Renal pelvis (tissue), 1 donor: ENCODE measurements at regions not wholly inside any gene's neighbourhood (a gene's known extent, or its start where the extent isn't known, plus 50 kb on each side); places are given as distances from the start of the nearest gene placed in this dataset.

Experiments used
- DNase-seq: peaks from one replicate; pipeline ENCODE4 v3.0.0-alpha.2; 2013

DNA sequence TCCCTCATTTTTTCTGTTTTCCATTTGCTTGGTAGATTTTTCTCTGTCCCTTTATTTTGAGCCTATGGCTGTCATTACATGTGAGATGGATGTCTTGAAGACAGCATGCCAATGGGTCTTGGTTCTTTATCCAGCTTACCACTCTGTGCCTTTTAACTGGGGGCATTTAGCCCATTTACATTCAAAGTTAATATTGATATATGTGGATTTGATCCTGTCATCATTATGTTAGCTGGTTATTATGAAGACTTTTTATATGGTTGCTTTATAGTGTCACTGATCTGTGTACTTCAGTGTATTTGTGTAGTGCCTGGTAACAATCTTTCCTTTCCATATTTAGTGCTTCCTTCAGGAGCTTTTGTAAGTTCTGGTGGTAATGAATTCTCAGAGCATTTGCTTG, 89.3 kb upstream of the UNC5B start:
- DNase-seq, result no peak

DNA sequence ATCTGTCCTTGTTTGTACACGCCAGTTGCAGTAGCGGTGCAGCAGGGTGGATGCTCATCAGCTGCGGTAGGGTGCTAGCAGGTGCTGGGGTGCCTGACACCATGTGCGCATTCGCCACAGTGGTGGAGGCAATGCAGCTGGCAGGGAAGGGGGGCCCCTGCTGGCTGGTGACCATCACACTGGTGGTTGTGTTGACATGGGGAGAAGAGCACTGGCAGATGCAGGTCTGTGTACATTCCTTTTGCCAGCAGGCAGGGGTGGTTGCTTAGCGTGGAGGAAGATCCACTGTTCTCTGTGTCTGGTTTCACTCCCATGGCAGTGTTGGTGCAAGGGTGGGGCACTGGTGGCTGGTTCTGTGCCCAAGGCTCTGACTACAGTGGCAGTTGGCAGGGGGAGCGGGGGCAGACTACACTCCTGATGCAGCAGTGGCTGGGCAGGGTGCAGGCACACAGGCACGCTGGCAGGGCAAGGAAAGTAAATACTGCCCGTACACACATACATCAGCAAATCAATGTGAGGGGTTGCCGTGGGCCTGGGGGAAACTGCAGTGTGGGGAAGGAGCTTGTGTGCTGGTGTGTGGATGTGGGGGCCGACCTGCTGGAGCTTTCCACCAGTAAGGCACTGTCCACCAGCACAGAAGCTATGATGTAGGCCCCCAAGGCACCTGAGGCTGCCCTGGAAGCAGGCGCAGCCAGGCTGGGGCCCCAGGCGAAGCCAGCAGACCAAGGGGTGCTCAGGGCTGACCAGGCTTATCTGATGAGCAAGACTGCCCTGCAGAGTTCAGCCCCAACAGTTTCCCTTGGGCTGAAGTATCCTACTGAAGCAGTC, 87.2 kb upstream of the UNC5B start:
- no peak for DNase-seq

DNA sequence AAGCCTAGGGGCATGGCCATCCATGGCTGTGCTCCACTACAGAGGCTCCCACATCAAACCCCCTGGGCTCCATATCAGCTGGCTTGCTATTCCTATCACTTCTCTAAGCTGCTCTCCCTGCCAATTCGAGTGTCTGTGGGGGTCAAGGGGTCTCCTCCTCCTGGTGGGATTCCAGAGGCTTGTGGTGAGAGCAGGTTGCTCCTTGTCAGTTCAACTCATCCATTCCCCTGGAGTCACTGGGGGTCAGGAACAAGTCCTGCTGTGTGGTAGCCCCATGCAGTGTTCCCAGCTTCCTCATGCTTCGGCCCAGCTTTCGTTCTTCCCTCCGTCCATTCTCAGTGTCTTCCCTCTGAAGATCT, 86.6 kb upstream of the UNC5B start:
- no peak for DNase-seq

DNA sequence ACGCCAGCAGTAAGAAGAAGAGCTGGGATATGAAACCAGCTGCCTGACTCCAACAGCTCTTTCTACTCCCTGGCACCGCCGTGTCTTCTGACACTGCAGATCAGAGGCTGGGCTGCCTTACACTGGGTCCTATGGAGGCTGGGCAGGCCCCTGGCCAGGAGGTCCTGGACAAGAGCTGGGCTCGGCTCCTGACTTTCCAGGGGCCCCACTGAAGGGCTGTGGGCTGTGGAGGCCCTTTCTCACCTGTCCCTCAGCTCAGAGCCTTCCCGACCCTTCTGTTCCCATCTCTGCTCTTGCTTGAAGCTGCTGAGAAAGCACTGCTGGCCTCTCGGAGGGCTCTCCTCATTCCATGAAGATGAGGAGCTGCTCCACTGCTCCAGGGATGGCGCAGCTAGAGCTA, 85.9 kb upstream of the UNC5B start:
- no peak for DNase-seq

GRCh38 chr10:71127104-71127503, 85.3 kb upstream of the UNC5B start:
- DNase-seq, result peak; percentile 46

GRCh38 chr10:71127773-71128172, 84.6 kb upstream of the UNC5B start:
- no peak for DNase-seq

DNA sequence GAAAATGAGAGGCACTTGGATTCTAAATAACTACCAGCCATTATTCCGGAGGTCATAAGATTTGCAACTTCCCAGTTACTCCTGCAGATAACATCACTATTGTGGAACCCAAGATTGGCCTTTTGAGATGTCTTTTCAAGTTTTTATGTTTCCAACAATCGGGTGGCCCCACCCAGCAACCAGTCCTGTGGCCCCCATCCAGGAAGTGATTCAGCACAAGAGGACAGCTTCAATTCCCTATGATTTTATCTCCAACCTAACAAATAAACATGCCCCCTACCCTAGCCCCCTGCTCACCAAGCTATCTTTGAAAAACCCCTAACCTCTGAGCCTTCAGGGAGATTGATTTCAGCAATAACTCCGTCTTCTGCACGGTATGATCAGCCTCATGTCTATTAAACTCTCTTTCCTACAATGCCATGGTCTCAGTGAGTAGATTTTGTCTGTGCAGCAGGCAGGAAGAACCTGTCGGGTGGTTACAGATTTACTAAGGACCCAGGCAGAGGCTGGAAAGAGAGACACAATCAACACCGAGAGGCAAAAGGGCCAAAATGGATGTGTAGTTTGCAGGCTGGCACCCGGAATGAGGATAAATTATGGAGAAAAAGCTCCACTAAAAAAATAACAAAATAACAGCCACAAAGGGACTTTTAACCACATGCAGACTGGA, 83.9 kb upstream of the UNC5B start:
- no peak for DNase-seq

DNA sequence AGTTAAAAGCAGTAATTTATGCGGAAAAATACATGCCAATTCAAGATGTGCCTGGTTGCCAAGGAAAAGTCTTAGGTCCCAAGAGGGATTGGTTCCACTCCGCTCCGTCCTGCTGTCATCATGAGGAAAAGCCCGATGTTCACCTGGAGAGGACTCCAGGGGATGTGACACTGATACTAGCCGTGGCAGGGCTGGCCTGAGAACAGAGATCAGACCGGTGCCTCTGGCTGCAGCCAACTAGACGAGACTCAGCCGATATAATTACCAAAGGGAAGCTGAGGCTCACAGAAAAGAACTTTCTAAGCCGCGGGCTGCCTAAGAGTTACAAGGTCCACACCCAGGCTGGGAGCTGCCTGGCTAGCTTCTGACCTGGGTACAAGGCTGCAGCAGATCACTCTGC, 81.3 kb upstream of the UNC5B start:
- DNase-seq, result no peak

GRCh38 chr10:71131508-71132088, 80.8 kb upstream of the UNC5B start:
- no peak for DNase-seq

GRCh38 chr10:71132321-71132810, 80.0 kb upstream of the UNC5B start:
- DNase-seq, result no peak

DNA sequence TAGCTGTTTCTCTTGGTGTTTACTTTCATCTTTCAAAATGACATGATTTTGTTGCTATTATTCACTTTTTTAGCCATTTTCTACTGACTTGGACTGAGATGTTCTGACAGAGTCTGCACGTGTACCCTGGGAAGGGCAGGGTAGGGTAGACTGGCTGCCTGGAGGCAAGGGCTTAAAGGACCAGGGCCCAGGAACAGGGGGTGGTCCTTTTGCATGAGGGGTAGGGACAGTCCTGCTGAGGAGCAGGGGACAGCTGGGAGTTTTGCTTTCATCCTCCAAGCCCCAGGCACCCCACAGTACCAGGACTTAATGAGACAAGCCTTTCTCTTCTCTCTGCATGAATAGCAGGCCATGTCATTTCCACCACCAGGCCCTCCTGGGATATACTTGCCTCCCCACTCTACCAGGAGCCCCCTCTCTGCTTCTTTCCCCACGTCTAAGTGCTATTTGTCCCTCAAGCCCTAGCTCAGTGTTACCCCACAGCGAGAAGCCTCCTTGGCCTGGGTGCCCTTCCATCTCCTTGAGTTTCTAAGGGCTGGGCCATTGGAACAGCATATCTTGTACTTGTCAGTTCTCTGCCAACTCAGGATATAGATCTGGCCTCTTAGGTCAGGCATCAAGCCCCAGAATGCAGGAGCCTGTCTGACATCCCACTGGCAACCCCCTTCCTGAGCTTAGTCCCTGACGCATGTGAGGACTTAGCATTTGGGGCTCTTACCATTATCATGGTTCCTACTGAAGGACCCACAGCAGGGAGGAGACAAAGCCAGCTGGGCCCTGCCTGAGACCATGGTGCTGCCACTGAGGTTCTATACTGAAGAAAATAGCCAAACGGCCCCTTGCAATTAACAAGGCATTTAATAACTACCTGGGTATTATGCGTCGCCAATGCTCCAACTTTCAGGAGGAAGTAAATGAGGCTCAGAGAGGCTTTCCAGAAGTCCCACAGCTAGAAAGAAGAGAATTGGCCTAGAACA, 78.4 kb upstream of the UNC5B start:
- DNase-seq, result no peak

DNA sequence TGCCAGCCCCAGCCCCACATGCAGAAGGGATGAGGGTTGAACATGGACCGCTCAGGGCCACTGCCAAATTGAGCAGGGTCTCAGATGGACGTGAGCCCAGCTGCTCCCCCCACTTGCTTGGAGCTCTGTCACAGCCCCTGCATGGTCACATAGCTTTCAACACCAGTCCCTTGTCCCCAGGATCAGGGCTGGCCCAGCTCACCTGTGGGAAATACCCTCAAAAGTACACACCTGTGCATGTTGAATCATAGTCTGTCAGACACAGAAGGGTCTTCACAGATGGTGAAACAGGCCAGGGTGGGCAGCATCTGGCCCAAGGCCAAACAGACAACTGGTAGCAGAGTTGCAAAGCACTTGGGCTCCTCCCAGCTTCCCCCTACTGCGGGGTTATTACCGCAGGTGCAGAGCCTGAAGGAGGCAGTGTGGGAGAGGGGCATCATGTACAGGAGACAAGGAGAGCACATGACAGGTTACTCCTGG, 77.6 kb upstream of the UNC5B start:
- no peak for DNase-seq

DNA sequence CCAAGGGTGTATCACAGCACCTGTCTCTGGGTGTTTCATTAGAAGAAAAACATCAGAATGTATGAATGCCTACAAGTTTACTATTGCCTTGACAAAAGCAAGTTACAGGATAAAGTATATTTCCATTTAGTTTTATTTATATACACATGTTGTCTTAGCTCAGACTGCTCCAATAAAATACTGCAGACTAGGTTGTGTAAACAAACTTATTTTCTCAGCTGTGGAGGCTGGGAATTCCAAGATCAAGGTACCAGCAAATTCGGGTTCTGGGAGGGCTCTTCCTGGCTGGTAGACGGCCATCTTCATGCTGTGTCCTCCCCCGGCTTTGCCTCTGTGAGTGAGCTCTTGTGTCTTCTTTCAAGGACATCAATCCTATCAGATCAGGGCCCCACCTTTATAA, 77.1 kb upstream of the UNC5B start:
- no peak for DNase-seq

- DNase-seq, result no peak
Observed at GRCh38 chr10:71136036-71136721, 76.2 kb upstream of the UNC5B start.

- DNase-seq, result no peak
Observed at GRCh38 chr10:71137701-71138100, 74.7 kb upstream of the UNC5B start.

DNA sequence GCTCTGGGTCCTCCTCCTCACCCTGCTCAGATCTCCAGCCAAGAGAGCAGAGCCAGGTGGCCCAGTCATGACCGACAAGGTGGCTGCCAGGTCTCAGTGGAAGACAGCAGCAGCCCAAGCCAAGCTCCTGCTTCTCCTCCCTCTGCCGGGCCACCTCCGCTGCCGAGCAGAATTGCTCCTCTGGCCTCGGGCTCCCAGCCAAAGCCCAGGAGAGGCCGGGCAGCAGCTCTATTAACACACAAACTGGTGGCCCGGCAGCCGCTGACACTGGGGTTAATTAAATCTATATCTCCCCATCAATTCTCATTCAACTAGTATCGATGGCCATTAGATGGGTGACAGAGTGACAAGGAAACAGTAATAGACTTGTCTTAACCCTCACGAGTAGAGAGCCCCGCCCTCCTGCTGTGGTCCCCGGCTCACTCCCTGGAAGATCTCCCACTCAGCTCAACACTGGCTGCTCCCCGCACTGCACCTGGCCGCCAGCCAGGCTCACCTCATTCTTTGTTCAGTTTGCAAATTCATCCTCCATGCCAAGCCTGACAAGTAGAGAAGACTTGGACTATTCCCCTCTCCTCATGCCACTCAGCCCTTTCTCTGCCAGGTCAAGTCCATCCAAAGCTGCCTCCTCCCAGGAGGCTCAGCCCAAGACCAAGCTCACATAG, 74.1 kb upstream of the UNC5B start:
- no peak for DNase-seq

DNA sequence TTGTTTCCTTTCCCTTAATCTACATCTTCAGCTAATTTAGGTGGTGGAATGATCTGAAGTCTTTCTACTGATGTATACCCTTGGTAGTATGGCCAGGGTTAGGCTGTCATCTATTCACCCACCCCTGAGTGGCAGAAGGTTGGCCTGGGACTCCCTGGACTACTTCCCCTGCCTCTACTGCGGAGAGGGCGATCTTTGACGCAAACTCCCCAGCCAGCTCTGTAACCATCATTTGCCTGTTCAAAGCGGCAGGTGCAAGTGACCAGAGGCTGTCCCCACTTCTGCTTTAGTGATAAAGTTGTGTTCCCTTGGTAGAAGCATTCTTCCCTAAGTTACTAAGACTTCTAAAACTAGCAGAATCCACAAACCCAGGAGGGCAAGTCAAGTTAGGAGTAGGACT, 70.8 kb upstream of the UNC5B start:
- DNase-seq, result no peak

DNA sequence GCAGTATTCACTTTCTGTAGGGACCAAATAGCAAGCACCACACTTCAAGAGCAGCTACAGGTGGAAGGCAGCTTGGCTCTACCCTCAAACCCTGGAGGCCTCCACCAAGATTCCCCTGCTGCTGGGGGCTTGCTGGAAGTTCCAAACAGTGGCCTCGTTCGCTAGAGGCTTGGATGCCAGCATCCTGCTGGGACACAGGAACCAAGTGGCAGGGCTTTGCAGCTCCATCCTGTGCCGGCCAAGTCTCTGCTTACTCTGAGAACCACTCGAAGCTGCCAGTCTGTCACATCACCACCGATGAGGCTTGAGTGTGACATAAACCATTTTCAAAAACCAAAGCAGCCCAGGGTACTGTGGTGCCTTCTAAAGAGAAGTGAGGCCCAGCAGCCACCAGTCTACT, 69.2 kb upstream of the UNC5B start:
- no peak for DNase-seq

DNA sequence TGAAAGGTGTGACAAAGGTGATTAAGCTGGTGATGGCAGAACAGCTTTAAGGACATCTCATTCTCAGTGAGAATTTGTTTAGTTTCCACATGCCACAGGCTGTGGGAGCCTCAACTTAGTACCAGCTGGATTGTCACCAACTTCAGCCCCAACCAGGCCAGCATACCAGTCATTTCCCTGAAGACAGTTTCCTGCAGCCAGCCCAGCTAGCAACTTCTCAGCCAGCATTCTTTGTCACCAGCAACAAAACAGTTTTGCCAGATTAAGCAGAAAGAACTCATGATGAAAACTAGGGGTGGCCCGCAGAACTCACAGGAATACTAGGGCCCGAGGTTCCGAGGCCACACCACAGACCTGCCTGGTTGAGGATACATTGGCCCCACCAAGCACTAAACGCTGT, 68.8 kb upstream of the UNC5B start:
- no peak for DNase-seq

DNA sequence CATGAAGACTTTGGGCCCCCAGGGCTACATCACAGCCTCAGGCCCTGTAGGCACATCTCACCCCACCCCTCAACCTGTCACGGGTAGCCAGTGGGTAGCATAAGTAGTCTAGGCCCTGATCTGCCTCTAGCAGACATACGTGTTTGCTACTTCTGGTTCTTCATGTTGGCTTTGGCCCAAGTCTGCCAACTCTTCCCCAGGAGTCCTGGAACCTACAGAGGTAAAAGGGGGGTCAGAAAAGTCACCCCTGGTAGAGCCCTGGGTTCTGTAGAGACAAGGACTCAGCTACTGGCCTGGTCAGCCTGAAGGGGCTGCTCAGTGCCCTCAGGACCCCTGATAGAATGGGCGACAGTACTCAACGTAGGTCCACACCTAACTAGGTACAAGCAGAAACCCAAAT, 67.5 kb upstream of the UNC5B start:
- no peak for DNase-seq
